OCI-LY3 (cell line): ENCODE measurements at regions not wholly inside any gene's neighbourhood (a gene's known extent, or its start where the extent isn't known, plus 50 kb on each side); places are given as distances from the start of the nearest gene placed in this dataset.

Source experiments
- H2AFZ ChIP-seq: fragments of 200-600, 300-600 bp; shearing (Covaris generic); 2 replicates; pipeline ENCODE4 v1.6.0; 2014; ENCODE audit warnings: antibody characterized with exemption, low read depth, low read length
- H3K27ac ChIP-seq: fragments of 200-600, 300-600 bp; sonication (generic); 2 replicates; pipeline ENCODE4 v1.5.1; 2014; ENCODE audit warnings: mild to moderate bottlenecking, low read length, moderate library complexity, mixed read lengths
- H3K27me3 ChIP-seq: fragments of 200-600, 300-600 bp; sonication (generic); 2 replicates; pipeline ENCODE4 v1.6.1; 2014; ENCODE audit warnings: low read depth, low read length, mixed read lengths
- H3K36me3 ChIP-seq: fragments of 200-600, 300-600 bp; sonication (generic); replicated peaks from 2 replicates; pipeline ENCODE3; 2014; ENCODE audit warnings: low read depth, low read length, mixed read lengths
- H3K4me1 ChIP-seq: fragments of 300-600, 200-600 bp; sonication (generic); 2 replicates; pipeline ENCODE4 v1.6.1; 2014; ENCODE audit warnings: low read length, mixed read lengths
- H3K4me2 ChIP-seq: fragments of 200-600, 300-600 bp; sonication (generic); 2 replicates; pipeline ENCODE4 v1.6.1; 2014; ENCODE audit warnings: low read length, mixed read lengths
- H3K4me3 ChIP-seq: fragments of 300-600, 200-600 bp; sonication (generic); 2 replicates; pipeline ENCODE4 v1.5.1; 2014; ENCODE audit warnings: antibody characterized with exemption, mild to moderate bottlenecking, low read length, moderate library complexity
- H3K79me2 ChIP-seq: fragments of 300-600, 200-600 bp; shearing (Covaris generic); 2 replicates; pipeline ENCODE4 v1.6.1; 2014; ENCODE audit warnings: mild to moderate bottlenecking, low read length, mixed read lengths
- H3K9ac ChIP-seq: fragments of 300-600, 200-600 bp; shearing (Covaris generic); 2 replicates; pipeline ENCODE4 v1.6.0; 2014; ENCODE audit warnings: mild to moderate bottlenecking, low read length, moderate library complexity
- H3K9me3 ChIP-seq: fragments of 200-600, 300-600 bp; shearing (Covaris generic); 2 replicates; pipeline ENCODE4 v1.6.1; 2014; ENCODE audit warnings: low read length, mixed read lengths; ENCODE audit not compliant: insufficient read depth
- H4K20me1 ChIP-seq: fragments of 200-600, 300-600 bp; sonication (generic); 2 replicates; pipeline ENCODE4 v1.6.1; 2016; ENCODE audit warnings: low read length, mixed read lengths; ENCODE audit not compliant: insufficient read depth
- EZH2phosphoT487 ChIP-seq: fragments of 200-600 bp; shearing (Covaris generic); IDR thresholded peaks from 2 replicates; pipeline ENCODE4 v1.6.1; 2018; ENCODE audit warnings: antibody characterized with exemption, mixed run types, low read depth
- TF ChIP-seq, protein P1 (sequence below): fragments of 200-600, 300-600 bp; sonication (generic); IDR thresholded peaks from 2 replicates; pipeline ENCODE4 v1.5.1; 2014; ENCODE audit warnings: antibody characterized with exemption, low read length, low read depth

DNA sequence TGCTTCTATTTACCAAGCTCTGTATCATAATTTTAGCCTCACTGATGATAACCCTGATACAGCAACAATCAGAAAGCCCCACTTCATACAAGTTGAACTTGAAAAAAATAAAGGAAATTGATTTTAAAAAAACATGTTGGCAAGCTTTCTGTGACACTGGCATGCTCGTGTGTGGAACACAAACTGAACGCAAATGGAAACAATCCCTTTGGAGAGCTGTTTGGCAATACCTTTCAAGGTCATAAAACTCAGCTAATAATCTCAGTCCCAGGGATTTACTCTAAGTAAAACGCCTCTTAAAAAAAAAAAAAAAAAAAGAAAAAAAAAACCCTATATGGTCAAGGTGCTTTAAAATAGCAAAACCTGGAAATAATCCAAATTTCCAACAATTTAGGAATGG, 166.7 kb upstream of the BCL6 start:
- Histone ChIP-seq H3K79me2 (no peaks in the 10 kb centered on the region), H4K20me1 (no peaks in the 10 kb centered on the region), H3K4me1 (peaks cover 24% of the 10 kb centered on the region), H3K36me3 (no peaks in the 10 kb centered on the region), H3K4me2 (no peak overlapping the region), H3K4me3 (no peak overlapping the region), H3K9me3 (no peaks in the 10 kb centered on the region), H3K9ac (no peak overlapping the region), H3K27me3 (peaks cover 70% of the 10 kb centered on the region), H2AFZ (no peak overlapping the region), H3K27ac (no peak overlapping the region)
- TF ChIP-seq EZH2phosphoT487: no peak
- TF ChIP-seq, protein P1, sequence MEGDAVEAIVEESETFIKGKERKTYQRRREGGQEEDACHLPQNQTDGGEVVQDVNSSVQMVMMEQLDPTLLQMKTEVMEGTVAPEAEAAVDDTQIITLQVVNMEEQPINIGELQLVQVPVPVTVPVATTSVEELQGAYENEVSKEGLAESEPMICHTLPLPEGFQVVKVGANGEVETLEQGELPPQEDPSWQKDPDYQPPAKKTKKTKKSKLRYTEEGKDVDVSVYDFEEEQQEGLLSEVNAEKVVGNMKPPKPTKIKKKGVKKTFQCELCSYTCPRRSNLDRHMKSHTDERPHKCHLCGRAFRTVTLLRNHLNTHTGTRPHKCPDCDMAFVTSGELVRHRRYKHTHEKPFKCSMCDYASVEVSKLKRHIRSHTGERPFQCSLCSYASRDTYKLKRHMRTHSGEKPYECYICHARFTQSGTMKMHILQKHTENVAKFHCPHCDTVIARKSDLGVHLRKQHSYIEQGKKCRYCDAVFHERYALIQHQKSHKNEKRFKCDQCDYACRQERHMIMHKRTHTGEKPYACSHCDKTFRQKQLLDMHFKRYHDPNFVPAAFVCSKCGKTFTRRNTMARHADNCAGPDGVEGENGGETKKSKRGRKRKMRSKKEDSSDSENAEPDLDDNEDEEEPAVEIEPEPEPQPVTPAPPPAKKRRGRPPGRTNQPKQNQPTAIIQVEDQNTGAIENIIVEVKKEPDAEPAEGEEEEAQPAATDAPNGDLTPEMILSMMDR: no peak

DNA sequence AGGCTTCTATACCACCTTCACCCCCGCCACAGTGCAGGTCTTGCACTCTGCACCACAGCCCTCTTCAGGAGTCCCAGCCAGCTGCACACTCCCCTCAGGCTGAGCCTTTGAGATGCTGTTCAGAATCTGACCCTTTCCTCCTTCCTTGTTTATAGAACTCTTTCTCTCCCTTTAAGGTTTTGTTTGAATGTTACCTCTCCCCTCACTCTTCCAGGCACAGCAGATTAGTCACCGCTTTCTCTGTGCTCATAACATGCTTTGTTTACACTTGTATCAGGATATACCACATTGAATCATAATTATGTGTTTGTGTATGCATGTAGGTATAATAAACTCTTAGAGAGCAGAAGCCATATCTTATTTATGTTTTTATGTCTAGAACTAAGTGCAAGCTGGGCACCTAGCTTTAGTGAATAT, 168.4 kb upstream of the BCL6 start:
- peaks cover 4% of the 10 kb centered on the region; the same call in 1 of the 2 replicates for H3K9me3 ChIP-seq
- peaks cover 72% of the 10 kb centered on the region for H3K27me3 ChIP-seq
- H3K79me2 ChIP-seq: no peaks in the 10 kb centered on the region
- TF ChIP-seq, protein P1: no peak
- TF ChIP-seq EZH2phosphoT487: no peak
- no peak overlapping the region for H3K9ac ChIP-seq
- no peak overlapping the region for H3K4me3 ChIP-seq
- H4K20me1 ChIP-seq: no peaks in the 10 kb centered on the region
- H2AFZ ChIP-seq: no peak overlapping the region
- no peak overlapping the region for H3K27ac ChIP-seq
- peaks cover 40% of the 10 kb centered on the region for H3K4me1 ChIP-seq
- H3K4me2 ChIP-seq: no peak overlapping the region
- no peaks in the 10 kb centered on the region for H3K36me3 ChIP-seq

DNA sequence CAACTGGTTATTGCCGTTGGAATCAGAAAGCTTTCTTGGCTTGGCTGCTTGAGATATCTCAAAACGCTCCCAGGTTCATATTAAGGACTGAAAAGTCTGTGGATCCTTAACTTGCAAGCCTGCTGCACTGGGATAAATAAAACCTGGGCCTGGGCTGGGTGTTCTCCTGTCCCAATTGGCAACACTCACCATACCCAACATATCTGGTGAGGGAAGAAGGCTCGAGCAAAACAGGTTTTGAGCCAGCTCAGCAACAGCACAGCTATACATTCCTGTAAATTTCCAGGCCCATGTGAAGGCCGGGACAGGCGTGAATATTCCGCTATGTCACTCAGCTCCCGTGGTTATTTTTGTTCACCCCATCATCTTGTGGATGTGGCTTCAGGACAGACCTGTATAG, 169.0 kb upstream of the BCL6 start:
- Histone ChIP-seq H3K36me3 (no peaks in the 10 kb centered on the region), H3K79me2 (no peaks in the 10 kb centered on the region), H3K9ac (no peak overlapping the region), H4K20me1 (no peaks in the 10 kb centered on the region; the same call in 1 of the 2 replicates), H2AFZ (no peak overlapping the region), H3K27ac (no peak overlapping the region), H3K27me3 (peaks cover 70% of the 10 kb centered on the region), H3K4me3 (no peak overlapping the region), H3K4me2 (no peak overlapping the region), H3K9me3 (peaks cover 4% of the 10 kb centered on the region; the same call in 1 of the 2 replicates), H3K4me1 (peaks cover 45% of the 10 kb centered on the region)
- TF ChIP-seq, protein P1: no peak
- no peak for TF ChIP-seq EZH2phosphoT487

DNA sequence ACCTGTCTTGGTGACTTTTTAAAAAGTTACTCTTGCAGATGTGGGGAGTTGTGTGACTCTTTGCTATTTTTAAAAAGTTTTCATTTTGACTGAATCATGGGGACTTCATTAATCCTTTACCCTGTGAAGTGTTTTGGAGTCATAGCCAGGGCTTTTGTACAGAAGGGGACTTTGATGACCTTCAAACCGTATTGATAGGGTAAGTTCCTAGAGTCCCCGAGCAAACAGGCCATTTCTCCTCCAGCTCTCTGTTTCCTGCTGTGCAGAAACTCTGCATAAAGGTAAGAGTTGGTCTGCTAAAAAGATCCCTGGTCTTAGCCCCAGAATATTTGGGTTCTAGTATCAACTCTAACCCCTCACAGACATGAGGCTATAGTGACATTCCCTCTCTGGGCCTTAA, 170.8 kb upstream of the BCL6 start:
- Histone ChIP-seq H3K4me1 (peaks cover 60% of the 10 kb centered on the region), H4K20me1 (peaks cover 3% of the 10 kb centered on the region; the same call in 1 of the 2 replicates), H3K27ac (no peak overlapping the region), H2AFZ (no peak overlapping the region), H3K9me3 (peaks cover 4% of the 10 kb centered on the region; the same call in 1 of the 2 replicates), H3K36me3 (no peaks in the 10 kb centered on the region), H3K4me3 (no peak overlapping the region), H3K27me3 (peaks cover 63% of the 10 kb centered on the region), H3K9ac (no peak overlapping the region), H3K4me2 (peak overlapping the region; percentile 32), H3K79me2 (no peaks in the 10 kb centered on the region)
- TF ChIP-seq, protein P1: no peak
- no peak for TF ChIP-seq EZH2phosphoT487
